SK-N-SH treated with all-trans-retinoic acid at 6 μM for 48 hours (cell line): ENCODE measurements at regions not wholly inside any gene's neighbourhood (a gene's known extent, or its start where the extent isn't known, plus 50 kb on each side); places are given as distances from the start of the nearest gene placed in this dataset.

Experiments used
- ARNTL ChIP-seq: fragments of 450-650 bp; formaldehyde crosslinking; IDR thresholded peaks from 2 replicates; pipeline ENCODE4 v1.5.0; 2020; ENCODE audit warnings: low read depth, mild to moderate bottlenecking, moderate library complexity, borderline replicate concordance
- ZNF70 ChIP-seq: fragments of 450-650 bp; formaldehyde crosslinking; IDR thresholded peaks from 2 replicates; pipeline ENCODE4 v1.5.0; 2020; ENCODE audit warnings: mild to moderate bottlenecking, moderate library complexity
- ZNF8 ChIP-seq: fragments of 450-650 bp; formaldehyde crosslinking; IDR thresholded peaks from 2 replicates; pipeline ENCODE4 v1.5.0; 2020; ENCODE audit warnings: mild to moderate bottlenecking, moderate library complexity
- TF ChIP-seq, protein P1 (sequence below): fragments of 250-450 bp; sonication (Bioruptor Pico); IDR thresholded peaks from 2 replicates; pipeline ENCODE4 v1.5.1; 2020; ENCODE audit warnings: low read depth, mild to moderate bottlenecking, moderate library complexity

- TF ChIP-seq ZNF70 (no peak), ZNF8 (CRISPR knock-in tag) (no peak), ARNTL (CRISPR knock-in tag) (no peak)
- TF ChIP-seq, protein P1, sequence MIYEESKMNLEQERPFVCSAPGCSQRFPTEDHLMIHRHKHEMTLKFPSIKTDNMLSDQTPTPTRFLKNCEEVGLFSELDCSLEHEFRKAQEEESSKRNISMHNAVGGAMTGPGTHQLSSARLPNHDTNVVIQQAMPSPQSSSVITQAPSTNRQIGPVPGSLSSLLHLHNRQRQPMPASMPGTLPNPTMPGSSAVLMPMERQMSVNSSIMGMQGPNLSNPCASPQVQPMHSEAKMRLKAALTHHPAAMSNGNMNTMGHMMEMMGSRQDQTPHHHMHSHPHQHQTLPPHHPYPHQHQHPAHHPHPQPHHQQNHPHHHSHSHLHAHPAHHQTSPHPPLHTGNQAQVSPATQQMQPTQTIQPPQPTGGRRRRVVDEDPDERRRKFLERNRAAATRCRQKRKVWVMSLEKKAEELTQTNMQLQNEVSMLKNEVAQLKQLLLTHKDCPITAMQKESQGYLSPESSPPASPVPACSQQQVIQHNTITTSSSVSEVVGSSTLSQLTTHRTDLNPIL (CRISPR knock-in tag), result no peak
Measured at GRCh38 chr6:10184371-10185227, 230.3 kb downstream of the TFAP2A start.
